T-helper 1 cell treated with Interleukin-12 subunit alpha and Interleukin-12 subunit beta and Interleukin-4 antibody, amounts not matched to agents 30 μg/mL and 1 μg/mL, for 36 hours (primary cell): ENCODE measurements at regions not wholly inside any gene's neighbourhood (a gene's known extent, or its start where the extent isn't known, plus 50 kb on each side); places are given as distances from the start of the nearest gene placed in this dataset.

ENCODE experiments used
- H3K27ac Mint-ChIP-seq: one replicate; pipeline ENCODE4 v1.8.0; 2021; ENCODE audit warnings: mild to moderate bottlenecking, mixed read lengths
- H3K27me3 Mint-ChIP-seq: one replicate; pipeline ENCODE4 v1.8.0; 2021; ENCODE audit warnings: low read depth, mixed read lengths
- H3K36me3 Mint-ChIP-seq: one replicate; pipeline ENCODE4 v1.8.0; 2021; ENCODE audit warnings: low read depth, mixed read lengths
- H3K4me1 Mint-ChIP-seq: one replicate; pipeline ENCODE4 v1.8.0; 2021; ENCODE audit warnings: low read depth, mixed read lengths
- H3K4me3 Mint-ChIP-seq: one replicate; pipeline ENCODE4 v1.8.0; 2021; ENCODE audit warnings: mild to moderate bottlenecking, moderate library complexity, mixed read lengths
- H3K9me3 Mint-ChIP-seq: one replicate; pipeline ENCODE4 v1.8.0; 2021; ENCODE audit warnings: mixed read lengths

DNA sequence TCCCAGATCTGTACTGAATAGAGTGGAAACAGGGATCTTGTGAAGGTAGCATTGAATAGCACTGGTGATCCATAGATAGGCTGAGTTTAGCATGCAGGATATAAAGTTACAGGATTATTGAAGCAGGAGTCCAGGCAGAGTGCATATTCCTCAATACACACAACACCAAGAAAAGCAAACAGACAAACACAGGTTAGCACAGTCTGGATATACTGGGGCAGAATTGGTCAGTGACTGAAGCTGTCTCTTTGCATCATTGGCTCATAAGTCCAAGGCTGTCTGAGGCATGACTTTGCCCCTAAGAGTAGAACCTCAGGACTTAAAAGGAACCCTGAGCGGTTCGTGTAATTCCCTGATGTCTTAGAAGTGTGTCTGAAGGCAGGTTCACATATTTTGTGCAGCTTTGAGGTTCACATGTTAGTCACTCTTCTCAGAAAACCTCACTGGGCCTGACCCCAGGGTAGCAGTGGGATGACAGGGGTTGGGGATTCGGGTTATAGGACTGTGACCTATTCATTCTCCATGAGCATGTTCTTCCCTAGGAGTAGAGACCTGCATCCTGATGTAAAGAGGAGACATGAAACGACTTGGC, 134.6 kb downstream of the AASDH start:
- Mint-ChIP-seq H3K4me1 (no peaks in the 10 kb centered on the region), H3K9me3 (no peaks in the 10 kb centered on the region), H3K27me3 (peaks cover 21% of the 10 kb centered on the region), H3K36me3 (no peaks in the 10 kb centered on the region), H3K4me3 (no peak overlapping the region), H3K27ac (no peak overlapping the region)

DNA sequence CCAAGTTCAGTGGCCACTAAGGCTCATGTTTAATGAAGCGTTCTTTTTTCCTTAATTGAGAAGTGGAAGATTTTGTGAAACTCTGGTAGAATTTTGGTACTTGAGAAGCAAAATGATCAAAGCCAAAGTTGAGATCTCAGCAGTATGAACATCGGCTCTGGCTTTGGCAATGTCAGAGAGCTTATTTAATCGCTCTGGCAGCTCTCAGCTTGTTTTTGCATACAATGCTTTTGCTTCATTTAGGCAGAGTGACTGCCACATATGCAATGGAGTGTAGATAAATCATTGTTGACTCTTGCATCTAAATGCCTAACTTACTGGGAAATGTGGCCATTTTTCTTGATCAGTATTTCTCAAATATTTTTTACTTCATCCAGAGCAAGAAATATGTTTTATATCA, 135.7 kb downstream of the AASDH start:
- H3K36me3 Mint-ChIP-seq: no peaks in the 10 kb centered on the region
- no peaks in the 10 kb centered on the region for H3K4me1 Mint-ChIP-seq
- H3K4me3 Mint-ChIP-seq: no peak overlapping the region
- no peaks in the 10 kb centered on the region for H3K9me3 Mint-ChIP-seq
- H3K27ac Mint-ChIP-seq: no peak overlapping the region
- H3K27me3 Mint-ChIP-seq: peaks cover 24% of the 10 kb centered on the region

DNA sequence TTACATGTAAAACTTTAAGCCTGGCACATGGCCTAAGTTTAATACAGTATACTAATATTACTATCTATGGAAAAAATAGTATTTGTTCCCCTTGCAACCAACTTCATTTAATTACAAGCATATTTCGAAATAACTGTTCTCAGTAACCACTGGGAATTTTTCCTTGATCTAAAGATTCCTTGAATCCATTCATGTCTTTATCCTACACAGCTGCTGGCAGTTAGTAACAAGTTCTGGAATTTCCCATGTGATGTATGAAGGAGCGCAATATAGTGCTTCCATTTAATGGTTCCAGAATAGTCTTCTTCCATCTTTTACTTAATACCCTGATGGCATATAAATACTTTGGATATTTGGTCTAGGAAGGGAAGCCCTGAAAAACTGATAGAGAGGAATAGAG, 136.5 kb downstream of the AASDH start:
- H3K27ac Mint-ChIP-seq: no peak overlapping the region
- H3K36me3 Mint-ChIP-seq: no peaks in the 10 kb centered on the region
- no peak overlapping the region for H3K4me3 Mint-ChIP-seq
- H3K4me1 Mint-ChIP-seq: no peaks in the 10 kb centered on the region
- no peaks in the 10 kb centered on the region for H3K9me3 Mint-ChIP-seq
- peaks cover 24% of the 10 kb centered on the region for H3K27me3 Mint-ChIP-seq

DNA sequence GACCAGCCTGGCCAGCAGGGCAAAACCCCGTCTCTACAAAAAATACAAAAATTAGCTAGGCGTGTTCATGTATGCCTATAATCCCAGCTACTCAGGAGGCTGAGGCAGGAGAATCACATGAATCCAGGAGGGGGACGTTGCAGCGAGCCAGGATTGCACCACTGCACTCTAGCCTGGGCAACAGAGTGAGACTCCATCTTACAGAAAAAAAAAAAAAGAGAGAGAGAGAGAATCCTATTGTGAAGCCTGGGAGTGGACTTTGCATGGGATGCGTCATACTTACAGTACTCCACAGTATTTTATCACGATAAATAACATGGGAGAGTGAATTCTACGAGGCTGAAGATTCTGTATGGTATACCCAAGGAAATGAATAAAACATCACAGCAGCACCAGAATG, 139.6 kb downstream of the AASDH start:
- Mint-ChIP-seq H3K4me1 (no peaks in the 10 kb centered on the region), H3K9me3 (no peaks in the 10 kb centered on the region), H3K36me3 (no peaks in the 10 kb centered on the region), H3K27me3 (peaks cover 19% of the 10 kb centered on the region), H3K4me3 (no peak overlapping the region), H3K27ac (no peak overlapping the region)

DNA sequence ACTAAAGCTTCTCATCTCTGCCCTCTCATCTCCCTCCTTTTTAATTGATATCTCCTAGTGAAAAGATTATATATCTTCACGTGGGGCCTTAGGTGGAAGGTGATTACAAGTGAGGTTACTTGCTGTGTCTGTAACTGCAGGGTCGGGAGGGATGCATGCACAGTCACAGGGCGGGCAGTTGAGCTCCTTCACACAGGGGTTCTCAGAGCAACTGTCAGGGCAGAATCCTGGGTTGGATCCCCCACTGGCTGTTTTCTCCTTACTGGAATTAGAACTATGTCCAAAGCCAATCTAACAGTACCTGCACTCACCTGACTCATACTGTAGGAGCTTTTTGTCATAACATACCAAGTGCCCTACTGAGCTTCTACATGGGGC, 141.1 kb downstream of the AASDH start:
- Mint-ChIP-seq H3K9me3 (no peaks in the 10 kb centered on the region), H3K4me1 (no peaks in the 10 kb centered on the region), H3K36me3 (no peaks in the 10 kb centered on the region), H3K27ac (no peak overlapping the region), H3K27me3 (peaks cover 15% of the 10 kb centered on the region), H3K4me3 (no peak overlapping the region)

DNA sequence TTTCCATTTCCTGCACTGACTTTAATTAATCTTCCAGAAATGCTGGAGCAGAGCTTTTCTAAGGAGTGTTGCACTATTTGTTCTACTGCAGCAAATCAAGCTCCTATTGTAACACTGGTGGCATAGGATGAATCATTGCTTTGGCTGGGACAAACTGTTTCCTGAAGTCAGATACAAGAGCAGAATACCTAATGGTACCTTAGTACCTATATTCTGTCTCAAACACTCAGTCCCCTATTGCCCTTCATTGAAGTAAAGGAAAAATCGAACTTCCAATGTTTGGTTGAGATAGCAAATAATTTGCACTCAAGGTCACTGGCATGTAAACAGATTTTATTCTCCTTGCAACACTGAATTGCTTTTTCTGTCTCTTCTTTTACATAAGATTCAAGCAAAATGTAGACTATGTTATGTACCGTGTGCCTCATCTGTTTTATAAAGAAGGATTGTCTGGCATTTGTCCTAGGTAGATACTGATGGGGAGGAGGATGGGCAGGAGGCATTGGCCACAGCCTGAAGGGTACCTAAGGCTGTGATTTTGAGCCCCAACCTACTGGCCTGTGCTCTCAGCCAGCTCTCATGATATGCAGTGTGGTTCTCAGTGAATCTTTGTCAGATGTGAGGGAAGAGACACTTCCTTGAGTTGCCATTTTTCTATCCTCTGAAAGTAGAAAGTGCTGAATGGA, 141.6 kb downstream of the AASDH start:
- Mint-ChIP-seq H3K27ac (no peak overlapping the region), H3K27me3 (peaks cover 15% of the 10 kb centered on the region)

DNA sequence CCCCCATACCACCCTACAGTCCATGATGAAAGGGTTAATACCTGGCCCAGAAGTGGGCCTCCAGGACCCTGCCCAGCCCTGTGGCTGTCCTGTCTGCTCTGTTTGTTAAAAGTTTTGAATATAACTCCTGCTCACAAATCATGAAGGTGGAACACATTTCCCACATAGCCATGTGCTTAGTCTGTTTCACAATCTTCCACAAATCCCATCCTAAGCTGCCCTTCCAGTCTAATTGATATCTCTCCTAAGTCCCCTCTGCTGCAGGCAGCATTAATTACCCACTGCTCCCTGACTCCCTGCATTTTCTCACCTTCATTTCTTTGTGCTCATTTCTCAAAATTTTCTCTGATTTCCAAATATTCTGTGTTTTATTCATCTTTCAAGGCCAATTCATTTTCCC, 142.6 kb downstream of the AASDH start:
- H3K36me3 Mint-ChIP-seq: no peaks in the 10 kb centered on the region
- no peaks in the 10 kb centered on the region for H3K9me3 Mint-ChIP-seq
- no peak overlapping the region for H3K27ac Mint-ChIP-seq
- no peak overlapping the region for H3K4me3 Mint-ChIP-seq
- peaks cover 7% of the 10 kb centered on the region for H3K27me3 Mint-ChIP-seq
- H3K4me1 Mint-ChIP-seq: no peaks in the 10 kb centered on the region

More for the DNA sequence above, 141.6 kb downstream of the AASDH start:
- no peak overlapping the region for H3K4me3 Mint-ChIP-seq
- H3K9me3 Mint-ChIP-seq: no peaks in the 10 kb centered on the region
- no peaks in the 10 kb centered on the region for H3K36me3 Mint-ChIP-seq
- H3K4me1 Mint-ChIP-seq: no peaks in the 10 kb centered on the region

DNA sequence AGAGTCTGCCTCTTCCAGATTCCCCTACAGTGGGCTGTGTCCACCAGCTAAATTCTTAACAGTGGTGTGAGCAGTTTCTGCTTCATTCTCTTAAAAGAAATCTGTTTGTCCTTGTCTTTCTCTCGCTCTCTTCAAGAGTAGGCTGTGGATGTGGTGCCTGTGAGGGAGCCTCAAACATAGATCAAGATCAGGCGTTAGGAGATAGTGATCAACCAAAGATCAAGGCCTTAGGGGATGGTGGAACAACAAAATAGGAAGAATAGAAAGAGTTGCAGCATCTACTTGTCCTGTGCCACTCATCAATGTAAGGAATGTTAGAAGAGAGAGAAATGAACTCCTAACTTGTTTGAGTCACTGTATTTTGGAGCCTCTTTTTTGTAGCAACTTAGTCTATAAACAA, 144.2 kb downstream of the AASDH start:
- Mint-ChIP-seq H3K4me3 (no peak overlapping the region), H3K36me3 (no peaks in the 10 kb centered on the region), H3K27ac (no peak overlapping the region), H3K4me1 (no peaks in the 10 kb centered on the region), H3K9me3 (no peaks in the 10 kb centered on the region), H3K27me3 (peaks cover 3% of the 10 kb centered on the region)

DNA sequence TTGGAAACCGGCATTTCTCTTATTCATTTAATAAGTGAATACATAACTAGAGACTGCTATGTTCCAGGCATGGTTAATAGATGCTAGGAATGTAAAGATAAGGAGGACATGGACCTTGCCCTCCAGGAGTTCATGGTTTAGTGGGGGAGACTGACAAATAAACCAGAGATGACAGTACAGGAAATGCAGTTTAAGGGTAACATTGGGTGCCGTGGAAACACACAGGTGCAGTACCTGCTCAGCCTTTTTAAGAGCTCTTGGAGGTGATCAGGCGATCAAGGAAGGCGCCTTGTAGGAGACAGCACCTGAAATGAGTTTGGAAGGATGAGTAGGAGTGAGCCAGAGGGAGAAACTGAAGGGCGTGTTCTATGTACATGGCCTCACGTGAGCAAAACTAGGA, 145.8 kb downstream of the AASDH start:
- H3K4me3 Mint-ChIP-seq: no peak overlapping the region
- H3K9me3 Mint-ChIP-seq: no peaks in the 10 kb centered on the region
- no peaks in the 10 kb centered on the region for H3K36me3 Mint-ChIP-seq
- no peaks in the 10 kb centered on the region for H3K4me1 Mint-ChIP-seq
- H3K27ac Mint-ChIP-seq: no peak overlapping the region
- H3K27me3 Mint-ChIP-seq: no peaks in the 10 kb centered on the region

DNA sequence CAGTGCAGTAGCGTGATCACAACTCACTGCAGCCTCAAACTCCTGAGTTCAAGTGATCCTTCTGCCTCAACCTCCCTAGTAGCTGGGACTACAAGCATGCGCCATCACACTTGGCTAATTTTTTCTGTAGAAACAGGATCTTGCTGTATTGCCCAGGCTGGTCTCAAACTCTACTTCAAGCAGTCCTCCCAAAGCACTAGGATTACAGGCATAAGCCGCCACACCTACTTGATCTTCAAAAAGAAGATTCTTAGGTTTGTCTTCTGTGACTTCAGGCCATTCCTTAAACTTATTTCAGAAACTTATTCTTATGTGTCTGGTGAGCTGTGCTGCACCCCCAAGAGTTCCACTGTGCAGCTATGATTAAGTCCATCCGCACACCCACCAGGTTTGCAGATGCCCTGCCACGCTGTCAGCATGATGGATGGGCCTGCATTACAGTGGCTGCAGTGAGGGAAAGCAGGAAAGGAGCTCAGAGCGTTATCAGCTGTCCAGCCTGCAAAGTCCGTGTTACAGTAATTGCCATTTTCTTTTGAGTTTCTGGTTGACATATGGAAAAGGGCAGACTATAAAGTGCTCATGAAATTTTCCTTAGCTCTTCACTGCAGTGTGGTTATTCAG, 146.6 kb downstream of the AASDH start:
- H3K4me3 Mint-ChIP-seq: no peak overlapping the region
- no peaks in the 10 kb centered on the region for H3K27me3 Mint-ChIP-seq
- H3K27ac Mint-ChIP-seq: no peak overlapping the region
- no peaks in the 10 kb centered on the region for H3K36me3 Mint-ChIP-seq
- no peaks in the 10 kb centered on the region for H3K4me1 Mint-ChIP-seq
- H3K9me3 Mint-ChIP-seq: no peaks in the 10 kb centered on the region

DNA sequence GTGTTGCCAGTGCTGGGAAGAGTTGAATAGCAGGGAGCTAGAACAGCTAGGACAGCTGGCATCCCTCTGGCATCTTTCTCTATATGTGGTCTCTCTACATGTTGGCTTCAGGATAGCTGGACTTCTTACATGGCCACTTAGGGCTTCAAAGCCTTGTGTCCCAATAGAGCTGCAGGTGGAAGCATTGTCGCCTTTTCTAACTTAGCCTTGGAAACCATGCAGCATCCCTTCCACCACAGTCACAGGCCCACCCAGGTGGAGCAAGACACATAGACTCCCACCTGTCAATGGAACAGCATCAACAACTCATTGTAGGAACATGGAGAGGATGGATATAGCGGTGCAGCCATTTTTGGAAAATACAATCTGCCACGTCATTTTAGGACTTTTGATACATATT, 149.0 kb downstream of the AASDH start:
- H3K4me3 Mint-ChIP-seq: no peak overlapping the region
- no peaks in the 10 kb centered on the region for H3K9me3 Mint-ChIP-seq

DNA sequence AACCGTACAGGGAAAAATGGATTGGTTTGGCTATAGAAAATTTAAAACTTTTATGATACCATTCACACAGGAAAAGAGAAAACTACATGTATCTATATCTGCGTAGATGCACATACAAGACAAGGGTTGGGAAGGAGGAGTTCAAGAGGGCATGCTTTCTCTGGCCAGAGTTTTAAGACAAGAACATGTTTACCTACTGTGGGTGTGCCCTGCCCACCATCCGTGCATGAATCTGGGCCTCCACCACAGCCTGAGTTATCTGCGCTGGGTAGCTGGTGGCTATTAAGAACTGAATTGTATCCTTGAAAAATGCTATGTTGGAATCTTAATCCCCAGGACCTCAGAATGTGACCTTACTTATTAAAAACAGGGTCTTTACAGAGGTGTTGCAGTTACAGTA, 151.6 kb downstream of the AASDH start:
- H3K4me3 Mint-ChIP-seq: no peak overlapping the region
- peaks cover 7% of the 10 kb centered on the region for H3K27me3 Mint-ChIP-seq
- H3K36me3 Mint-ChIP-seq: no peaks in the 10 kb centered on the region
- H3K4me1 Mint-ChIP-seq: no peaks in the 10 kb centered on the region
- no peak overlapping the region for H3K27ac Mint-ChIP-seq
- H3K9me3 Mint-ChIP-seq: no peaks in the 10 kb centered on the region

More for the DNA sequence above, 149.0 kb downstream of the AASDH start:
- no peak overlapping the region for H3K27ac Mint-ChIP-seq
- H3K36me3 Mint-ChIP-seq: no peaks in the 10 kb centered on the region
- no peaks in the 10 kb centered on the region for H3K4me1 Mint-ChIP-seq
- peaks cover 7% of the 10 kb centered on the region for H3K27me3 Mint-ChIP-seq

DNA sequence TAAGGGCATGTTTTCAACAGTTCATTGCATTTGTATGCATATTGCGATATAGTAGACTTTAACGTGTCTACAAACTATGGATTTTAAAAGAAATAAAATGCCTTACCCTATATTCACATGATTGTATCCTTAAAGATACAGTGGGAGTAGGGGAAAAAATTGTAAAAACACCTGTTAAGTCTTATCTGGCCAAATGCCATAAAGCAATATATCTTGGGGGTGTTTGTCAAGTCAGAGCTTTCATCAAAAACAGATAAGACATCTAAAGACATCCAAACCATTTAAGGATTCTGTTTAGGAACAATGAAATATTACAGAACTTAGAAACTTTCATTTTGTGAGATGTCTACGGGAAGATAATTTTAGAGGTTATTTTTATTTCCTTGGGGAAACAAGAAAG, 152.3 kb downstream of the AASDH start:
- no peak overlapping the region for H3K27ac Mint-ChIP-seq
- H3K4me1 Mint-ChIP-seq: no peaks in the 10 kb centered on the region
- peaks cover 7% of the 10 kb centered on the region for H3K27me3 Mint-ChIP-seq
- no peak overlapping the region for H3K4me3 Mint-ChIP-seq
- no peaks in the 10 kb centered on the region for H3K9me3 Mint-ChIP-seq
- H3K36me3 Mint-ChIP-seq: no peaks in the 10 kb centered on the region

DNA sequence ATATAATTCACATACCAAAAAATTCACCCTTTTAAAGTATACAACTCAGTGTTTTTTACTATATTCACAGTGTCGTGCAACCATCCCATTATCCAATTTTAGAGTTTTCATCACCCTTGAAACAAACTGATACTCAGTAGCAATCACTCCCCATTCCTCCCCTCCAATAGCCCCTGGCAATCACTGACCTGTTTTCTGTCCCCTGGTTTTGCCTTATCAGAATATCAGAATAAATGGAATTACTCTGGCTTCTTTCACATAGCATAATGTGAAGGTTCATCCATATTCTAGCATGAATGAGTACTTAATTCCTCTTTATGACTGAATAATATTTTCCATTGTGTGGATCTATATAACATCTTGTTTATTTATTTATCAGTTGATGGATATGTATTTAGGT, 153.2 kb downstream of the AASDH start:
- Mint-ChIP-seq H3K9me3 (no peaks in the 10 kb centered on the region), H3K27me3 (peaks cover 7% of the 10 kb centered on the region), H3K27ac (no peak overlapping the region), H3K4me1 (no peaks in the 10 kb centered on the region), H3K4me3 (no peak overlapping the region), H3K36me3 (no peaks in the 10 kb centered on the region)

DNA sequence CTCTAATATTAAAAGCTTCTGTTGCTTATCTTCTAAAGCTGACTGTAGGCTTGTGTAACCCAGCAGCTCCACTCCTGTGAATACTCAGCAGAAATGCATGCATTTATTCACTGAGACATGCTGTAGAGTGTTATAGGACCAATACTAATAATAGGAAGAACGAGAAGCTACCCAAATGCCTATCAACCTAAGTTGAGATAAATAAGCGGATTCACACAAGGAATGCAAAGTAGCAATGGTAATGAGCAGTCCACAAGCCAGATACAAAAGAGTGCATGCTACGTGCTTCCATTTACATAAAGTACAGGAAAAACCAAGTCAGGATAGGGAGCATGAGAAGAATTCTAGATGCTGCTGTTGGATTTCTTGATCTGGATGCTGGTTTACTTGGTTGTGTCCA, 155.9 kb downstream of the AASDH start:
- H3K36me3 Mint-ChIP-seq: no peaks in the 10 kb centered on the region
- H3K9me3 Mint-ChIP-seq: no peaks in the 10 kb centered on the region
- H3K27me3 Mint-ChIP-seq: peaks cover 7% of the 10 kb centered on the region
- H3K4me1 Mint-ChIP-seq: no peaks in the 10 kb centered on the region
- no peak overlapping the region for H3K4me3 Mint-ChIP-seq
- H3K27ac Mint-ChIP-seq: no peak overlapping the region
